Vagina (tissue), 2 donors: ENCODE measurements at regions not wholly inside any gene's neighbourhood (a gene's known extent, or its start where the extent isn't known, plus 50 kb on each side); places are given as distances from the start of the nearest gene placed in this dataset.

Experiments
- CTCF ChIP-seq, 3 experiments: fragments of 450-650 bp in 2 of 3; fragments of 200-600 bp in 1 of 3; sonication (generic) in 1 of 3; IDR thresholded peaks; one replicate each; pipeline ENCODE4 v1.5.1; 2017 to 2019; ENCODE audit warnings: antibody characterized with exemption in 3 of 3, mild to moderate bottlenecking in 2 of 3, moderate library complexity in 2 of 3
- POLR2A ChIP-seq, 2 donors: fragments of 450-650 bp; IDR thresholded peaks; one replicate each; pipeline ENCODE4 v1.6.1; 2017; ENCODE audit warnings: antibody characterized with exemption in 2 of 2, mild to moderate bottlenecking in 2 of 2, moderate library complexity in 2 of 2

GRCh38 chr4:110826656-110827055 is 203.8 kb upstream of the PITX2 start:
- no peak for TF ChIP-seq CTCF (IDR thresholded peaks at IDR 0.05)
- no peak for TF ChIP-seq POLR2A (IDR thresholded peaks at IDR 0.05)
